Right lobe of liver (tissue), 4 donors: ENCODE measurements at regions not wholly inside any gene's neighbourhood (a gene's known extent, or its start where the extent isn't known, plus 50 kb on each side); places are given as distances from the start of the nearest gene placed in this dataset.

Experiments
- POLR2A ChIP-seq: fragments of 450-650 bp; IDR thresholded peaks from one replicate; pipeline ENCODE4 v1.6.1; 2017; ENCODE audit warnings: antibody characterized with exemption, mild to moderate bottlenecking
- TF ChIP-seq, protein P1 (sequence below), 4 donors: fragments of 200-600 bp in 3 of 4; fragments of 450-650 bp in 1 of 4; IDR thresholded peaks; one replicate each; pipeline versions ENCODE4 v1.5.1 to v1.8.0; 2016 to 2022; ENCODE audit warnings: antibody characterized with exemption in 4 of 4, mild to moderate bottlenecking in 2 of 4
- donor health status: DM: no; HTN: no; CAD: no.
- donor health status: DM: no; HTN: no; CAD: no.
- donor health status: DM: no; HTN: yes; CAD: no.

DNA sequence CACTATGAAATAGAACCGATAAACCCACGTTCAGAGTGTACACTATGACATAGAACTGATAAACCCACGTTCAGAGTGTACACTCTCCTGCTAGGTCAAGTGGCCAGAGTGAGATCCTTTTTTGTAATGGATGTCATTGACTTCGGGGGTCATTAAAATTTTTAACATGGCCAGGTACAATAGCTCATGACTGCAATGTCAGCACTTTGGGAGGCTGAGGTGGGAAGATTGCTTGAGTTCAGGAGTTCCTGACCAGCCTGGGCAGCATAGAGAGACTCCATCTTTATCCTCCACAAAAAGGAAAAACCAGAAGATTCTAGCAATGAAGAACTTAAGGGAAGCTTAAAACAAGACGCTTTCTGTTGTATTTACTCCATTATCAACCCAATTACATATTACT is 439.7 kb upstream of the FRG1 start:
- TF ChIP-seq, protein P1, sequence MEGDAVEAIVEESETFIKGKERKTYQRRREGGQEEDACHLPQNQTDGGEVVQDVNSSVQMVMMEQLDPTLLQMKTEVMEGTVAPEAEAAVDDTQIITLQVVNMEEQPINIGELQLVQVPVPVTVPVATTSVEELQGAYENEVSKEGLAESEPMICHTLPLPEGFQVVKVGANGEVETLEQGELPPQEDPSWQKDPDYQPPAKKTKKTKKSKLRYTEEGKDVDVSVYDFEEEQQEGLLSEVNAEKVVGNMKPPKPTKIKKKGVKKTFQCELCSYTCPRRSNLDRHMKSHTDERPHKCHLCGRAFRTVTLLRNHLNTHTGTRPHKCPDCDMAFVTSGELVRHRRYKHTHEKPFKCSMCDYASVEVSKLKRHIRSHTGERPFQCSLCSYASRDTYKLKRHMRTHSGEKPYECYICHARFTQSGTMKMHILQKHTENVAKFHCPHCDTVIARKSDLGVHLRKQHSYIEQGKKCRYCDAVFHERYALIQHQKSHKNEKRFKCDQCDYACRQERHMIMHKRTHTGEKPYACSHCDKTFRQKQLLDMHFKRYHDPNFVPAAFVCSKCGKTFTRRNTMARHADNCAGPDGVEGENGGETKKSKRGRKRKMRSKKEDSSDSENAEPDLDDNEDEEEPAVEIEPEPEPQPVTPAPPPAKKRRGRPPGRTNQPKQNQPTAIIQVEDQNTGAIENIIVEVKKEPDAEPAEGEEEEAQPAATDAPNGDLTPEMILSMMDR (IDR thresholded peaks at IDR 0.05) = no peak
- no peak for TF ChIP-seq POLR2A
